ENCODE measurements at regions not wholly inside any gene's neighbourhood (a gene's known extent, or its start where the extent isn't known, plus 50 kb on each side); places are given as distances from the start of the nearest gene placed in this dataset.

DNA sequence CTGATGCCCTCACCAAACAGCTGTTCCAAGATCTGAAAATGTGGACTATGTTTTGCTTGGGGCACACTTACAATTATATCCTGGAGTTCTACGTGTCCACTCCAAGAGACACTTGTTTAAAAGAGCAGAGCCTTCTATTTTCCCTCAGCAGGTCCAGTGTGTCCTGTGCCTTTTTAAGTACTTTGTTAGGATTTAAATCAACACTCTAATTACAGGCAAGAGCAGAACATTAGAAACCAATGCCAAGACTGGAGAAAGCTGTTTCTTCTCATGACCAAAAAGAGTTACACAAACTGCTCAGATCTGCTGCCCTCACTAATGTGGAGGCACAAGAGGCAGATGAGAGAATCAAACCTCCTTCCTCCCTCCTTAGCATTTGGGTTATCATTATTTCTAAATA, 452.9 kb downstream of the LMO4 start:
- Mint-ChIP-seq H3K4me3 (no peak overlapping the region), H3K27ac (no peak overlapping the region), H3K27me3 (no peaks in the 10 kb centered on the region), H3K9me3 (no peaks in the 10 kb centered on the region), H3K4me1 (no peaks in the 10 kb centered on the region), H3K36me3 (ENCODE audit: low read depth) (no peaks in the 10 kb centered on the region)
- intact Hi-C loops (cut with micrococcal nuclease): no loop called here
- DNase-seq: no peak

DNA sequence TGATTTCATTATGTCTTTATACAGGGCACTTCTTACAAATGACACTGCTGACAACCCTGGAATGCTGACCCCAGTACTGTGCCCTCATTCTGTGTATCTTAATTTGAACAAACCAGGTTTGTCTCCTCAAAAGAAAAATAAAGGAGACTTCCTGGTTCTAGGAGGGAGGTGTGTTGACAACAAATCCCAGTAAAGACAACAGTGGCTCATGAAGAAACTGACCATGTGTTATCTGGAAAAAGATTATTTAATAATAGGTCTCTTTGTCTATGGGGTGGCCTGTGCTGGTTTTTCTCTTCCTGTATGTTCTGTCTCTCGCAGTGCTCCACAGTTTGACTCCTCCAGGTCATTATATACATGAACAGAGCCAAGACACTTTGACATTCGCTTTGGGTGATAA, 454.6 kb downstream of the LMO4 start:
- no peaks in the 10 kb centered on the region for H3K36me3 Mint-ChIP-seq (ENCODE audit: low read depth)
- DNase-seq: no peak

DNA sequence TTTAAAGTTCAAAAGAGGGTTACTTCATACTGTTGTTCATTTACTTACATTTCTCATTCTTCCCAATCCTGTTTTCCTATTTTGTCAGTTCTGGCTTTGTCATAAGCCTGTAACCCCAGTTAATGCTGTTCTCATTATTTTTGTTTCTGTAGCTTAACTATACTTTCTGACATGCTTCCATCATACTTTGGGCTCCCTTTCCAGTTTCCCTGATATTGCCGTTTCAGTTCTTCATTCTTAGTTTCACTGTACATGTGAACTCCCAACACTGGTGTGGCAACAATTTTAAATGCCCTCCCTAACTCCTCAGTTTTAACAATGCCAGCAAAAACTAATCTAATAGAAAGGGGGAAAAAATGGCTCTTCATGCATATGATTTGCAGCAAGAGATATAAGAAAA, 456.7 kb downstream of the LMO4 start:
- intact Hi-C loops (cut with micrococcal nuclease): no loop called here
- H3K4me1 Mint-ChIP-seq: no peaks in the 10 kb centered on the region
- no peak for DNase-seq
- H3K4me3 Mint-ChIP-seq: no peak overlapping the region
- no peaks in the 10 kb centered on the region for H3K27me3 Mint-ChIP-seq
- no peaks in the 10 kb centered on the region for H3K36me3 Mint-ChIP-seq (ENCODE audit: low read depth)
- no peak overlapping the region for H3K27ac Mint-ChIP-seq
- H3K9me3 Mint-ChIP-seq: no peaks in the 10 kb centered on the region

More for the DNA sequence above, 454.6 kb downstream of the LMO4 start:
- Mint-ChIP-seq H3K27me3 (no peaks in the 10 kb centered on the region), H3K27ac (no peak overlapping the region), H3K4me3 (no peak overlapping the region), H3K9me3 (no peaks in the 10 kb centered on the region), H3K4me1 (no peaks in the 10 kb centered on the region)
- intact Hi-C loops (cut with micrococcal nuclease): no loop called here

DNA sequence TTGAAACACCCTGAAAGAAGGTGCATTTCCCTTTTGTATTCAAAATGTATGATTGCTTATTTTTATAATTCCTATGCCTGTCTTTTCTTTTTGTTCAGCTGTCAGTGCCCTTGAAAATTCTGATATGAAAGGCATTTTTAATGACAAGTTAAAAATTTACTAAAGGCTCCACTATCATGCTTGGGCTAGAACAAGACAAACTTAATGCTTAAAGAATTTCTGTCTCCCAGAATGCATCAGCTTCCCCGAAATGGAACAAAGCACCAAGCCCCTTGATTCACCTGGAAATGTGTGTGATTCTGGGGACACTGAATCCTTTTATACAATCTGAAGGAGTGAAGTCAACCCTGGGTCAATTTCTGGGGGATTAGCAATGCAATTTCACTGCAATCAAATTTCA, 457.5 kb downstream of the LMO4 start:
- no peak overlapping the region for H3K4me3 Mint-ChIP-seq
- no peak overlapping the region for H3K27ac Mint-ChIP-seq
- no peak for DNase-seq
- no peaks in the 10 kb centered on the region for H3K27me3 Mint-ChIP-seq
- H3K36me3 Mint-ChIP-seq (ENCODE audit: low read depth): no peaks in the 10 kb centered on the region
- intact Hi-C loops (cut with micrococcal nuclease): no loop called here
- no peaks in the 10 kb centered on the region for H3K4me1 Mint-ChIP-seq
- no peaks in the 10 kb centered on the region for H3K9me3 Mint-ChIP-seq

DNA sequence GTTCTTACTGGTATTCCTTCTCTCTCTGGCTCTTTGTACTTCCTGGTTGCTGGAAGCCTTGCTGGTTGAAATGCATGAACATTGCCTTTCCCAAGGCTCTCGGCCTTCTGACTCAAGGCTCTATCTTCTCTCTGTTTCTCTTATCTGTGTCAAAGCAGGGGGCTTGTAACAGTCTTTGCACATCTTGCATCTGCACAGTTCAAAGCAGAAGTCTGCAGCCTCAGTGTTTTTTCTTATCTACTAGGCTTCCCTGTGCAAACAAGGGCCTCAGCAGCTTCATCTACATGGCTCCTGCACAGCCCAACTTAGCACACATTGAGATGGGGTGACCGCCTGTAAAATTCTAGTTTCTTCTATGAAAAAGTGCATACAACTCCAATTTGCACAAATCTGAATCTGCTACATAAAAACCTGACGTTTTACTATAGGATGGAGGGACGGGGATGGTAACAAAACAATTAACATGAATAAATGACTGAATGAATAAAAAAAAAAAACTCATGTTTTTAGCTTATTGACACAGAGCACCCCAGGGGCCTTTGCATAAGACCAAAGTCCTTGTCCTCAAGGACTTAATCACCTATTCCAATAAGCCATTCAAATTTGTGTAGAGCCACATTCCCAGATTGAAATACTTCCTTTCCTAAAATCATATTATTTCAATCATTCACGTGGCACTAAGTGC, 458.3 kb downstream of the LMO4 start:
- Mint-ChIP-seq H3K36me3 (ENCODE audit: low read depth) (no peaks in the 10 kb centered on the region), H3K9me3 (no peaks in the 10 kb centered on the region), H3K4me1 (no peaks in the 10 kb centered on the region), H3K4me3 (no peak overlapping the region), H3K27me3 (no peaks in the 10 kb centered on the region), H3K27ac (no peak overlapping the region)
- DNase-seq: no peak
- intact Hi-C loops (cut with micrococcal nuclease): no loop called here

DNA sequence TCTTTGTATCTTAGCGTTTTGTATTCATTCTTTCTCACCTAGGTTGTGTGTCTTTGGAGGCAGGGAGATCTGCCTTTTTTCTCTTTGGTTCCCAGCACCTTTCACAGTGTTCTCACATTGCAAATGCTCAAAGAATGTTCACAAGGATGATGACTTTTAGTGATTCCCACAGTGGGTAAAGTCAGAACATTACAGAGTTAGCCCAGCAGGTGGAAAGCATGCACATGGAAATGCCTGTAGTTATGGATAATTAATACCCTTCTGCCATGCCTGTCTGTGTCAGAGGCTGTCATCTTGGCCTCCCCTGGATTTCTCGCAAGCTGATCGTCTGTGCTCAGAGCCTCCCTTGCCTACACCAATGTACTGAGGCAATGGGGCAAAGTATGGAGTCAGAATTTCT, 458.9 kb downstream of the LMO4 start:
- no peak overlapping the region for H3K4me3 Mint-ChIP-seq
- no peaks in the 10 kb centered on the region for H3K36me3 Mint-ChIP-seq (ENCODE audit: low read depth)
- H3K27ac Mint-ChIP-seq: no peak overlapping the region
- no peaks in the 10 kb centered on the region for H3K4me1 Mint-ChIP-seq
- intact Hi-C loops (cut with micrococcal nuclease): no loop called here
- H3K9me3 Mint-ChIP-seq: no peaks in the 10 kb centered on the region
- DNase-seq: no peak
- H3K27me3 Mint-ChIP-seq: no peaks in the 10 kb centered on the region

DNA sequence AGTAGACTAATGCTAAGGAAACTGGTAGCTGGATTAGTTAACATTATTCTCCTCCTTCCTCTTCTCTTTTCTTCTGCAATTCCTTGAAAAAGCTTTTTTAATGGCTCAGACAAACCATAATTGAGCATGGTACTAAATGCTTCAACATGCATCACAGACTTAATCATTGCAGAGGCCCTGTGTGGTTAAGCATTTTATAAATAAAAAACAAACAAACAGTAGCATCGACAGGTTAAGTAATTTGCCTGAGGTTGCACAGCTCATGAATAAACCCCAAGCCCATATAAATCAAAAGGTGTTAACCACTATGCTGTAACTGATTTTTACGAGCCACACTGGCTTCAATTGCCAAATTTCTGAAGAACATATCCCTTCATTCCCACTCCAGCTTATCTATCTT, 462.1 kb downstream of the LMO4 start:
- Mint-ChIP-seq H3K27ac (no peak overlapping the region), H3K27me3 (no peaks in the 10 kb centered on the region), H3K4me1 (no peaks in the 10 kb centered on the region), H3K36me3 (ENCODE audit: low read depth) (no peaks in the 10 kb centered on the region), H3K4me3 (no peak overlapping the region), H3K9me3 (no peaks in the 10 kb centered on the region)
- intact Hi-C loops (cut with micrococcal nuclease): no loop called here
- DNase-seq: no peak

DNA sequence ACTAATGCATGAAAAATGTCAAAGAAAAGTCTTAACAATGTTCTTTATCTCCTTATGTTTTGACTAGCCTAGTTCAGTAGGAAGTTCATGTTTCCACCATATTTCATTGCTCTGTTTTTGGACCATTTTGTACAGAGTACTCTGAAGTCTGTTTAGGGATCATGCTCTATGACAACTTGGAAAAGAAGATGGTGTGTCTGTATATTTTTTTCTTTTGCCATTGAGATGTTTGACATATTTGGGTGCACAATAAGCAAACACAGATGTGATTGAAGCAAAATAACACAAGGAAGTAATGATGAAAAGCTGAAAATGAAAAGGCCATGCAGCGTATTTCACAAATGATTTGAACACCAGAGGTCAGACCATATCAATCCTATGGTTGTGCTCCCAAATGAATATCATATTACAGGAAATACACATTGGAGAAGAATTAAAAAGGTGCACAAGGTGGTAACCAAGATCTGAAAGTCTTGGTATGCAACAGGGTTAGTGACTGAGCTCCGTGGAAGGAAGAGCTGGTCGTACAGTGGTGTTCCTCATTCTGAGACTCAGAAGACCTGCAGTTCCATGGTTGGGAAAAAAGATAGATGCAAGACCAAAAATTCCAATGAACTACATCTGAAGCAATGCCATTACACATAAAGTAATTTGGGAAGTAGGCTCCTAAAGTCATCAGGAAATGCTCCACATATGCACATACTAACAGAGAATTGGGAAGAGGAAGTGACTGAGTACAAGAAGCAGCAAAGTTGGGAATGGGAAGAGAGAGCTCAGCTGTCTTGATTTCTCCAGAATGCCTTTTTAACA, 463.5 kb downstream of the LMO4 start:
- no peaks in the 10 kb centered on the region for H3K27me3 Mint-ChIP-seq
- intact Hi-C loops (cut with micrococcal nuclease): no loop called here
- no peaks in the 10 kb centered on the region for H3K9me3 Mint-ChIP-seq
- no peaks in the 10 kb centered on the region for H3K36me3 Mint-ChIP-seq (ENCODE audit: low read depth)
- H3K27ac Mint-ChIP-seq: no peak overlapping the region
- no peaks in the 10 kb centered on the region for H3K4me1 Mint-ChIP-seq
- no peak overlapping the region for H3K4me3 Mint-ChIP-seq
- no peak for DNase-seq

DNA sequence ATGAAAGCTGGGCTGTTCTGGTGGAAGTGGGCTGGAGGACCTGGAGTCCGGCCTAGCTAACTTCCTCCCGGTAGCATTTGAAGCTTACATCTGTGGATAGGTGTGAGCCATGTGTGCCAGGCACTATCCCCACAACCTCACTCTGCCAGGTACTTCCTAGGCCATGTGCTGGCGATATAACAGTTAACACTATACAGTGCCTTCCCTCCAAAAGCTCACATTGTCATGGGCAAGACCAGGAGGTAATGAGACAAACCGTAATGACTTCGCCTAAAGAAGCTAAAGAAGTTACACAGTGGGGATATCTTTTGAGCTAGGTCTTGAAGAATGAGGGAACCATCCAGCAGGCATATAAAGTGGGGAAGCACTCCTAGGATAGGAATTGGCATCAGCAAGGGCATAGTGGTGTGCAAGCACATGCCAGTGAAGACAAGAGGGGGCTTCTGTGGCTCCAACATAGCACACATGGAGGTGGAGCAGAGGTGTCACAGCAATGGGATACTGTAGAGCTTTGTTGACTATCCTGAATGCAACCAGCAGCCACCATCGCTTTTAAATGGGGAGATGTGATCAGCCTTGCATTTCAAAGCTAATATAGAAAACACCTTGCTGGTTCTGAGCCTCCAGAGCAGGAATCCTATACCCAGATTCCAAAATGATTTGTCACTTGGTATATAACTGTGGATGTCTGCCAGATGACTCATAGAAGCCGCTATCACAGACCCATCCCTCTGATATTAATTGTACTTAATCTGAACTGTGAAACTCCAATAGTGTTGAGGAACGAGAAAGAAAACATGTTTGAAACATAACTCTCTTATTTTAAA, 466.3 kb downstream of the LMO4 start:
- intact Hi-C loops (cut with micrococcal nuclease): no loop called here
- no peaks in the 10 kb centered on the region for H3K27me3 Mint-ChIP-seq
- H3K4me1 Mint-ChIP-seq: no peaks in the 10 kb centered on the region
- no peak for DNase-seq
- no peak overlapping the region for H3K27ac Mint-ChIP-seq
- H3K9me3 Mint-ChIP-seq: no peaks in the 10 kb centered on the region
- no peak overlapping the region for H3K4me3 Mint-ChIP-seq
- H3K36me3 Mint-ChIP-seq (ENCODE audit: low read depth): no peaks in the 10 kb centered on the region

DNA sequence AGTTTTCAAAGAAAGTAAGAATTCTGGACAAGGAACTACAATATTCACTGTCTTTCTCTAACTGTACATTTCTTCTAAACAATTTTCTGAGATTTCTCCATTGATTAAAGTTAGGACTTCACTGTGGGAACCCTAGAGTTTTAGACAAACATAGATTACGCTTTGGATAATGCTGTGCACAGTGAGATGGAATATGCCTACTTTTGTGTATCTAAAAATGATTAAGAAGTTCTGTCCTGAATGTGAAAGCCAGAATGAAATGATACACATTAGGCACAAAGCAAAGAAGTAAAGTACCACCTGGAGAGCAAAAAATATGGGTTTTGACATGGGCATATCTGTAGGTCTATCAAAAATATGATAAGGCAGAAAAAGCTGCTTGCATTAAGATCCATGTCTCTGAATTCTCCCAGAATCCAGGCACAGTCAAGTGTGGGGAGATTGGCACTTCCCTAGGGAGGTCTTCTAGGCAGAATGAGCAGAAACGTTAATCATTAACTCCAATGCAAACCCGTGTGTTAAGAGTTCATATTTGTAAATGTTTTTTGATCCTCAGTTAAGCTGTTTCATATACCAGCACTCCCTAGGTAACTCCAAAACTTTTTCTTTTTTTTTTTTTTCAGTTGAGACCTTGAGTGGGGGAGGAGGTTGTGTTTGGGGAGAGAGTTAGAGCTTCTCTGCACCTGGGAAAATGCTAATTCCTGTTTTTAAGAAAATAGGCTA, 467.1 kb downstream of the LMO4 start:
- Mint-ChIP-seq H3K27ac (no peak overlapping the region), H3K9me3 (no peaks in the 10 kb centered on the region), H3K36me3 (ENCODE audit: low read depth) (no peaks in the 10 kb centered on the region), H3K4me1 (no peaks in the 10 kb centered on the region), H3K4me3 (no peak overlapping the region), H3K27me3 (no peaks in the 10 kb centered on the region)
- DNase-seq: no peak
- intact Hi-C loops (cut with micrococcal nuclease): no loop called here

DNA sequence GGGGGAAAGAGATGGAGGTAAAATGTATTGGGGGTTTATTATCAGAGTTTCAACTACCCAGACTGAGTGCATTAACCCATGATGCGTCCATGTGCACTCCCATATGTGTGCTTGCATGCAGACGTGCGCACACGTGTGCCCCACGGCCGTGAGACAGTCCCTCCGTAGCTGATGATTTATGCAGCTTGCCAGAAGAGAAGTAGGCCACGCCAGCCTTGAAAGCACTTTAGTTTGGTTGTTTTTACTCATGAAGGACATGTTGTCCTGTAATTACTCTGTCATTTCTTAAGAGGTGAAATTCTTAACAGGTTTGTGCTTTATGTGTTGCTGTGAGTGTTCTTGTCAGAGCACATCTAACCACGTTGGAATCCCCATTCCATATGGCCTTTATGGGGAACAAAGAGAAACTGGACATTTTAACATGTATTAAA, 467.8 kb downstream of the LMO4 start:
- Mint-ChIP-seq H3K4me3 (no peak overlapping the region), H3K27me3 (no peaks in the 10 kb centered on the region), H3K9me3 (no peaks in the 10 kb centered on the region), H3K27ac (no peak overlapping the region), H3K4me1 (no peaks in the 10 kb centered on the region), H3K36me3 (ENCODE audit: low read depth) (no peaks in the 10 kb centered on the region)
- intact Hi-C loops (cut with micrococcal nuclease): no loop called here
- no peak for DNase-seq

DNA sequence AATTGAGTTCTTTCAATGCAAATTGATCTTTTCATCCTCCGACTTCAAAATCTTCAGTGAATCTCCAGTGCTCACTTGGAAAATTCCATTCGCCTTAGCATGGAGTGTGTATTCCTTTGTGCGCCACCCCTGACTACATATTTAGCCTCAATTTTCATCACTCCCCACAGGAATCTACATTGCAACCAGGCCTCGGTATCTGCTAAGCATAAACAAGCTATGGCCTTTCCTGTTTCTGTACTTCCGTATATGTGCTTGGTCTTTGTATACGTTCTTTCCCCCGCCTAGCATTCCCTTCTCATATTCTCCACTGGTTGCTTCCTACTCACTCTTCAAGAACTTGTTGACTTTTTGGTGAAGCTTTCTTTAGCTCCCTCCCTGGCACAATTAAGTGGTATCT, 470.8 kb downstream of the LMO4 start:
- no peaks in the 10 kb centered on the region for H3K4me1 Mint-ChIP-seq
- no peak for DNase-seq
- no peaks in the 10 kb centered on the region for H3K27me3 Mint-ChIP-seq
- no peak overlapping the region for H3K27ac Mint-ChIP-seq
- intact Hi-C loops (cut with micrococcal nuclease): no loop called here
- no peaks in the 10 kb centered on the region for H3K9me3 Mint-ChIP-seq
- H3K36me3 Mint-ChIP-seq (ENCODE audit: low read depth): no peaks in the 10 kb centered on the region
- no peak overlapping the region for H3K4me3 Mint-ChIP-seq

DNA sequence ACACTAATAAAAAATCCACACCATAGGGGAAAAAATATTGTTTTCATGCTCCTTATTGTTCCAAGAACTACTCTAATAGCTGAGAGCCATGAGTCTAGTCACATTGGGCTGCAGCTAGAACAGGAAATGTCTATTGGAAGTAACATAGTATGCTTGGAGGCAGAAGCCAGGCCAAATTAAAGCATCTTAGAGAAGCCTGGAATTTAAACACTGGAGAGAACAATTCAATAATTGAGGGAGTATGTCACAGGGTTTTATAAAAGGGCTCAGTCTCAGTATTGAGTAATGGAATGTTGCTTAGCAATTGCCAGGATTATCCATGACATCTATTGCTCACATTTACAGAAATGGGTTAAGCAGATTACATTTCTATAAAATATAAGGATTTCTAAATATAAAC, 471.3 kb downstream of the LMO4 start:
- intact Hi-C loops (cut with micrococcal nuclease): no loop called here
- H3K9me3 Mint-ChIP-seq: no peaks in the 10 kb centered on the region

DNA sequence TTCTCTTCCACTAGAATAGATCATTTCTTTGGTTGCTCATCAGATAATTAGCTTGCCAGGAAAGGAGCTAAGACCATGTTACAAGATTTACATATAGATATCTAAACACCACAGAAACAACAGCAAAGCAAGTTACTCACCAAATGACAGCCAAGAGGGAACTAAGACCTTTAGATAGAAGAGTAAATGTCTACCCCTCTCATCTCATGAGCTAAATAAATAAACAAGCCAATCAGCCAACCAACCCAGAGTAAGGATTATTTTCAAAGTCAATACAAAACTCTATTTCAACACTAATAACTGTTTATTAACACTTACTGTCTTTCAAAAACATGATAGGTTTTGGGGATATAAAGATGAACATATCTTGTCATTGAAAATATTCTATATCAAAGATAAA, 474.7 kb downstream of the LMO4 start:
- DNase-seq: no peak
- H3K36me3 Mint-ChIP-seq (ENCODE audit: low read depth): no peaks in the 10 kb centered on the region
- no peaks in the 10 kb centered on the region for H3K9me3 Mint-ChIP-seq
- no peak overlapping the region for H3K27ac Mint-ChIP-seq
- H3K4me3 Mint-ChIP-seq: no peak overlapping the region
- H3K4me1 Mint-ChIP-seq: no peaks in the 10 kb centered on the region
- H3K27me3 Mint-ChIP-seq: no peaks in the 10 kb centered on the region
- intact Hi-C loops (cut with micrococcal nuclease): no loop called here

More for the DNA sequence above, 471.3 kb downstream of the LMO4 start:
- Mint-ChIP-seq H3K4me3 (no peak overlapping the region), H3K4me1 (no peaks in the 10 kb centered on the region), H3K27me3 (no peaks in the 10 kb centered on the region), H3K27ac (no peak overlapping the region), H3K36me3 (ENCODE audit: low read depth) (no peaks in the 10 kb centered on the region)
- DNase-seq: no peak
